ENCODE measurements at regions not wholly inside any gene's neighbourhood (a gene's known extent, or its start where the extent isn't known, plus 50 kb on each side); places are given as distances from the start of the nearest gene placed in this dataset.

- TF ChIP-seq CTCF (IDR thresholded peaks at IDR 0.05) = no peak
- no peak for TF ChIP-seq POLR2AphosphoS5 (IDR thresholded peaks at IDR 0.05; ENCODE audit: low read depth, low read length)
- TF ChIP-seq REST (IDR thresholded peaks at IDR 0.05; ENCODE audit: insufficient read depth in 1 of 2, low read depth in 2 of 2, low read length in 1 of 2) = no peak
Measured at GRCh38 chr6:104505838-104506237, 353.9 kb downstream of the HACE1 start.

Data from Panc1 (cell line).